GM12878 (cell line): ENCODE measurements at regions not wholly inside any gene's neighbourhood (a gene's known extent, or its start where the extent isn't known, plus 50 kb on each side); places are given as distances from the start of the nearest gene placed in this dataset.

Experiments used
- ATAC-seq: fragments of 200-7000 bp; cut with Tn5 transposase; 3 replicates; pipeline ENCODE4 v1.9.1; 2020; ENCODE audit warnings: mild to moderate bottlenecking, moderate library complexity
- BruUV-seq: library from RNA; stranded (reverse); fragments of 400-500 nt; replicated peaks from 2 replicates; lab custom pipeline; 2021; lab: Mats Ljungman, UMichigan
- CTCF ChIA-PET: fragments of 300-600 bp; sonication (Branson Sonifier 250); formaldehyde crosslinking; extraction: SDS; loops from one replicate; lab custom pipeline; 2021; ENCODE audit warnings: inconsistent platforms; lab: Yijun Ruan, JAX
- POLR2A ChIA-PET: fragments of 350-600 bp; formaldehyde crosslinking; extraction: SDS; loops from one replicate; lab custom pipeline; 2021; ENCODE audit warnings: inconsistent platforms; lab: Charles Lee
- RAD21 ChIA-PET: fragments of 300-600 bp; sonication (Branson Sonifier 250); formaldehyde crosslinking; loops from one replicate; lab custom pipeline; 2023; ENCODE audit warnings: antibody characterized with exemption; ENCODE audit not compliant: unreplicated experiment; lab: Charles Lee
- SMC1A ChIA-PET: fragments of 300-600 bp; sonication (Branson Sonifier 250); formaldehyde crosslinking; loops from one replicate; lab custom pipeline; 2023; ENCODE audit not compliant: unreplicated experiment, uncharacterized antibody; lab: Charles Lee
- DNase-seq: peaks from one replicate; pipeline ENCODE4 v3.0.0-alpha.2; 2011; ENCODE audit warnings: low read depth, low spot score
- FAIRE-seq: peaks from 3 replicates; lab custom pipeline; 2011; peaks lifted over from hg19 to GRCh38; lab: Jason Lieb, UNC
- H2AFZ ChIP-seq: 2 replicates; pipeline ENCODE4 v1.6.0; 2011; ENCODE audit warnings: low read depth, low read length, control low read depth; ENCODE audit not compliant: control insufficient read depth
- H3K27ac ChIP-seq: 2 replicates; pipeline ENCODE4 v1.5.1; 2011; ENCODE audit warnings: control low read depth; ENCODE audit not compliant: control insufficient read depth, insufficient read depth
- H3K27me3 ChIP-seq, 2 experiments: replicated peaks in 1 of 2; 2 replicates each; pipeline versions ENCODE4 v1.6.0 to v1.6.1; 2011; ENCODE audit warnings: low read length in 1 of 2; ENCODE audit not compliant: control insufficient read depth in 2 of 2, insufficient read depth in 2 of 2
- H3K36me3 ChIP-seq, 2 experiments: 2 replicates each; pipeline ENCODE4 v1.5.1; 2011; ENCODE audit warnings: low read length in 1 of 2; ENCODE audit not compliant: control insufficient read depth in 2 of 2, insufficient read depth in 2 of 2
- H3K4me1 ChIP-seq: 2 replicates; pipeline ENCODE4 v1.6.1; 2011; ENCODE audit warnings: mild to moderate bottlenecking, low read length, moderate library complexity, mixed read lengths; ENCODE audit not compliant: control insufficient read depth, insufficient read depth
- H3K4me2 ChIP-seq: 2 replicates; pipeline ENCODE4 v1.6.0; 2011; ENCODE audit warnings: control low read depth; ENCODE audit not compliant: control insufficient read depth, insufficient read depth
- H3K4me3 ChIP-seq: fragments of 200-600 bp; sonication (generic); 2 replicates; pipeline ENCODE4 v1.5.1; 2016
- H3K79me2 ChIP-seq: 2 replicates; pipeline ENCODE4 v1.6.0; 2011; ENCODE audit warnings: low read length; ENCODE audit not compliant: control insufficient read depth, insufficient read depth
- H3K9ac ChIP-seq: 2 replicates; pipeline ENCODE4 v1.8.0; 2011; ENCODE audit warnings: low read length, control low read depth, mixed read lengths; ENCODE audit not compliant: control insufficient read depth, insufficient read depth
- H3K9me3 ChIP-seq: replicated peaks from 3 replicates; pipeline ENCODE4 v1.5.1; 2011; ENCODE audit warnings: mild to moderate bottlenecking, low read length; ENCODE audit not compliant: control insufficient read depth, insufficient read depth
- H4K20me1 ChIP-seq: 2 replicates; pipeline ENCODE4 v1.6.0; 2011; ENCODE audit not compliant: control insufficient read depth, insufficient read depth
- MTA2 ChIP-seq: fragments of 450-650 bp; IDR thresholded peaks from 2 replicates; pipeline ENCODE4 v1.6.1; 2016; ENCODE audit warnings: low read depth, mild to moderate bottlenecking, moderate library complexity
- PAX5 ChIP-seq: IDR thresholded peaks from 2 replicates; pipeline ENCODE4 v1.6.1; 2011; ENCODE audit warnings: low read depth, low read length, borderline replicate concordance
- POLR2A ChIP-seq: IDR thresholded peaks from 2 replicates; pipeline ENCODE4 v1.6.1; 2011; ENCODE audit warnings: low read depth, mild to moderate bottlenecking, low read length
- SRF ChIP-seq, 2 experiments: IDR thresholded peaks; 2 replicates each; pipeline ENCODE4 v1.6.1; 2011; ENCODE audit warnings: low read depth in 2 of 2, low read length in 2 of 2, mild to moderate bottlenecking in 1 of 2, moderate library complexity in 1 of 2
- ZNF217 ChIP-seq: fragments of 450-650 bp; IDR thresholded peaks from 2 replicates; pipeline ENCODE4 v1.6.1; 2017; ENCODE audit warnings: antibody characterized with exemption, mild to moderate bottlenecking
- ZNF274 ChIP-seq: IDR thresholded peaks from one replicate; pipeline ENCODE4 v1.8.0; 2011; ENCODE audit not compliant: insufficient read length, insufficient read depth
- WGBS: methylation state at CpG from one replicate; pipeline ENCODE4 v1.1.6; 2016; ENCODE audit warnings: low lambda C conversion rate; ENCODE audit not compliant: insufficient replicate concordance, insufficient coverage; ENCODE audit errors: missing lambda C conversion rate; 5-methylcytosine and 5-hydroxymethylcytosine counted together
- in situ Hi-C: fragments of 300-500 bp; cut with MboI; formaldehyde crosslinking; loops from 9 replicates; pipeline ENCODE4 v1.14.3; 2018; ENCODE audit warnings: mixed read lengths
- intact Hi-C: fragments of 100-400 bp; cut with micrococcal nuclease; formaldehyde crosslinking; loops from one replicate; pipeline ENCODE4 v1.14.2; 2022; ENCODE audit not compliant: unreplicated experiment
- TF ChIP-seq, protein P1 (sequence below): fragments of 450-650 bp; IDR thresholded peaks from 2 replicates; pipeline ENCODE4 v1.6.1; 2017; ENCODE audit warnings: mild to moderate bottlenecking
- TF ChIP-seq, protein P2 (sequence below): fragments of 450-650 bp; formaldehyde crosslinking; IDR thresholded peaks from 2 replicates; pipeline ENCODE4 v1.4.0; 2020; ENCODE audit warnings: mild to moderate bottlenecking, moderate library complexity
- TF ChIP-seq, protein P3 (sequence below): IDR thresholded peaks from 2 replicates; pipeline ENCODE4 v1.6.1; 2011; ENCODE audit warnings: borderline replicate concordance, low read depth, mild to moderate bottlenecking, moderate library complexity, mixed read lengths, low read length; ENCODE audit not compliant: insufficient read depth; ENCODE audit errors: extremely low read length
- TF ChIP-seq, protein P4 (sequence below): IDR thresholded peaks from 2 replicates; pipeline ENCODE4 v1.6.1; 2011; ENCODE audit warnings: low read depth, low read length, improper control_type of control experiment, borderline replicate concordance
- TF ChIP-seq, protein P5 (sequence below): IDR thresholded peaks from 2 replicates; pipeline ENCODE4 v1.6.1; 2012; ENCODE audit warnings: low read depth, low read length, improper control_type of control experiment

DNA sequence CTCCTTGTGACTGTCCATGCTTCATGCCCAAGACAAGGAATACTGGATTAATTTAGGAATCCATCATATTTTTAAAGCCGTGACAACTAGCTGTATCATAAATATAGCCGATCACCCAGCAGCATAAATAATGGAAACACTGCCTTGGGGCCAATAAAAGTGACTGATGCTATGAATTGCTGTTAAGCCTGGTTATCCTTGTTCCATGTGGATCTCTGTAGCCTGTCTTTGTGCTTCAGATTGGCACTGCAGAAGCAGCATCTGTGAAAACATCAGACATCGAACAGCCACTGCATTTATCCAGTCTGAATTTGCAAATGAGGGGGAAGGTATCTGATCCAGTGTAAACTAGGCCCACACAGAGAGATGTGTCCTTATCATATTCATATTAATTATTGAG lies 1181.8 kb downstream of the SORCS1 start:
- WGBS = 12% methylated on average over 3 of the region's 3 CpGs
- H3K27me3 ChIP-seq = no peaks in the 10 kb centered on the region
- H3K4me2 ChIP-seq = no peak overlapping the region
- H3K27ac ChIP-seq = no peak overlapping the region
- no TSS peak for BruUV-seq
- intact Hi-C loops = no loop called here
- FAIRE-seq = no peak
- H3K4me3 ChIP-seq = no peak overlapping the region
- in situ Hi-C loops = no loop called here
- ChIA-PET SMC1A (interaction anchor here (1.5 kb wide), 1 partner anchor 21 kb away, joined by 3 read pairs; no protein-coding TSS in a partner anchor), RAD21 (no interaction called here), POLR2A (no interaction called here), CTCF (interaction anchor here (1.2 to 2.4 kb wide), 2 partner anchors 19 to 33 kb away, joined by 3 to 9 read pairs; no protein-coding TSS in a partner anchor)
- TF ChIP-seq, protein P1, sequence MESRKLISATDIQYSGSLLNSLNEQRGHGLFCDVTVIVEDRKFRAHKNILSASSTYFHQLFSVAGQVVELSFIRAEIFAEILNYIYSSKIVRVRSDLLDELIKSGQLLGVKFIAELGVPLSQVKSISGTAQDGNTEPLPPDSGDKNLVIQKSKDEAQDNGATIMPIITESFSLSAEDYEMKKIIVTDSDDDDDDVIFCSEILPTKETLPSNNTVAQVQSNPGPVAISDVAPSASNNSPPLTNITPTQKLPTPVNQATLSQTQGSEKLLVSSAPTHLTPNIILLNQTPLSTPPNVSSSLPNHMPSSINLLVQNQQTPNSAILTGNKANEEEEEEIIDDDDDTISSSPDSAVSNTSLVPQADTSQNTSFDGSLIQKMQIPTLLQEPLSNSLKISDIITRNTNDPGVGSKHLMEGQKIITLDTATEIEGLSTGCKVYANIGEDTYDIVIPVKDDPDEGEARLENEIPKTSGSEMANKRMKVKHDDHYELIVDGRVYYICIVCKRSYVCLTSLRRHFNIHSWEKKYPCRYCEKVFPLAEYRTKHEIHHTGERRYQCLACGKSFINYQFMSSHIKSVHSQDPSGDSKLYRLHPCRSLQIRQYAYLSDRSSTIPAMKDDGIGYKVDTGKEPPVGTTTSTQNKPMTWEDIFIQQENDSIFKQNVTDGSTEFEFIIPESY = no peak
- TF ChIP-seq ZNF274 = no peak
- TF ChIP-seq, protein P2, sequence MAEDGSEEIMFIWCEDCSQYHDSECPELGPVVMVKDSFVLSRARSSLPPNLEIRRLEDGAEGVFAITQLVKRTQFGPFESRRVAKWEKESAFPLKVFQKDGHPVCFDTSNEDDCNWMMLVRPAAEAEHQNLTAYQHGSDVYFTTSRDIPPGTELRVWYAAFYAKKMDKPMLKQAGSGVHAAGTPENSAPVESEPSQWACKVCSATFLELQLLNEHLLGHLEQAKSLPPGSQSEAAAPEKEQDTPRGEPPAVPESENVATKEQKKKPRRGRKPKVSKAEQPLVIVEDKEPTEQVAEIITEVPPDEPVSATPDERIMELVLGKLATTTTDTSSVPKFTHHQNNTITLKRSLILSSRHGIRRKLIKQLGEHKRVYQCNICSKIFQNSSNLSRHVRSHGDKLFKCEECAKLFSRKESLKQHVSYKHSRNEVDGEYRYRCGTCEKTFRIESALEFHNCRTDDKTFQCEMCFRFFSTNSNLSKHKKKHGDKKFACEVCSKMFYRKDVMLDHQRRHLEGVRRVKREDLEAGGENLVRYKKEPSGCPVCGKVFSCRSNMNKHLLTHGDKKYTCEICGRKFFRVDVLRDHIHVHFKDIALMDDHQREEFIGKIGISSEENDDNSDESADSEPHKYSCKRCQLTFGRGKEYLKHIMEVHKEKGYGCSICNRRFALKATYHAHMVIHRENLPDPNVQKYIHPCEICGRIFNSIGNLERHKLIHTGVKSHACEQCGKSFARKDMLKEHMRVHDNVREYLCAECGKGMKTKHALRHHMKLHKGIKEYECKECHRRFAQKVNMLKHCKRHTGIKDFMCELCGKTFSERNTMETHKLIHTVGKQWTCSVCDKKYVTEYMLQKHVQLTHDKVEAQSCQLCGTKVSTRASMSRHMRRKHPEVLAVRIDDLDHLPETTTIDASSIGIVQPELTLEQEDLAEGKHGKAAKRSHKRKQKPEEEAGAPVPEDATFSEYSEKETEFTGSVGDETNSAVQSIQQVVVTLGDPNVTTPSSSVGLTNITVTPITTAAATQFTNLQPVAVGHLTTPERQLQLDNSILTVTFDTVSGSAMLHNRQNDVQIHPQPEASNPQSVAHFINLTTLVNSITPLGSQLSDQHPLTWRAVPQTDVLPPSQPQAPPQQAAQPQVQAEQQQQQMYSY (CRISPR knock-in tag) = no peak
- no peak for TF ChIP-seq PAX5
- TF ChIP-seq, protein P3, sequence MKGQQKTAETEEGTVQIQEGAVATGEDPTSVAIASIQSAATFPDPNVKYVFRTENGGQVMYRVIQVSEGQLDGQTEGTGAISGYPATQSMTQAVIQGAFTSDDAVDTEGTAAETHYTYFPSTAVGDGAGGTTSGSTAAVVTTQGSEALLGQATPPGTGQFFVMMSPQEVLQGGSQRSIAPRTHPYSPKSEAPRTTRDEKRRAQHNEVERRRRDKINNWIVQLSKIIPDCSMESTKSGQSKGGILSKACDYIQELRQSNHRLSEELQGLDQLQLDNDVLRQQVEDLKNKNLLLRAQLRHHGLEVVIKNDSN = no peak
- TF ChIP-seq, protein P4, sequence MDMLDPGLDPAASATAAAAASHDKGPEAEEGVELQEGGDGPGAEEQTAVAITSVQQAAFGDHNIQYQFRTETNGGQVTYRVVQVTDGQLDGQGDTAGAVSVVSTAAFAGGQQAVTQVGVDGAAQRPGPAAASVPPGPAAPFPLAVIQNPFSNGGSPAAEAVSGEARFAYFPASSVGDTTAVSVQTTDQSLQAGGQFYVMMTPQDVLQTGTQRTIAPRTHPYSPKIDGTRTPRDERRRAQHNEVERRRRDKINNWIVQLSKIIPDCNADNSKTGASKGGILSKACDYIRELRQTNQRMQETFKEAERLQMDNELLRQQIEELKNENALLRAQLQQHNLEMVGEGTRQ = no peak
- TF ChIP-seq POLR2A = no peak
- TF ChIP-seq MTA2 = no peak
- no peak for TF ChIP-seq SRF (IDR thresholded peaks at IDR 0.05; ENCODE audit: low read depth in 2 of 2, low read length in 2 of 2)
- TF ChIP-seq, protein P5, sequence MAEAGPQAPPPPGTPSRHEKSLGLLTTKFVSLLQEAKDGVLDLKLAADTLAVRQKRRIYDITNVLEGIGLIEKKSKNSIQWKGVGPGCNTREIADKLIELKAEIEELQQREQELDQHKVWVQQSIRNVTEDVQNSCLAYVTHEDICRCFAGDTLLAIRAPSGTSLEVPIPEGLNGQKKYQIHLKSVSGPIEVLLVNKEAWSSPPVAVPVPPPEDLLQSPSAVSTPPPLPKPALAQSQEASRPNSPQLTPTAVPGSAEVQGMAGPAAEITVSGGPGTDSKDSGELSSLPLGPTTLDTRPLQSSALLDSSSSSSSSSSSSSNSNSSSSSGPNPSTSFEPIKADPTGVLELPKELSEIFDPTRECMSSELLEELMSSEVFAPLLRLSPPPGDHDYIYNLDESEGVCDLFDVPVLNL = no peak
- no peak for TF ChIP-seq ZNF217
- H3K9ac ChIP-seq = no peak overlapping the region
- H3K9me3 ChIP-seq = no peaks in the 10 kb centered on the region
- no peak overlapping the region for H2AFZ ChIP-seq
- no peaks in the 10 kb centered on the region for H4K20me1 ChIP-seq
- no peak for DNase-seq
- H3K4me1 ChIP-seq = no peaks in the 10 kb centered on the region
- H3K36me3 ChIP-seq = no peaks in the 10 kb centered on the region
- ATAC-seq = no peak
- H3K79me2 ChIP-seq = no peaks in the 10 kb centered on the region
